ENCODE measurements at regions not wholly inside any gene's neighbourhood (a gene's known extent, or its start where the extent isn't known, plus 50 kb on each side); places are given as distances from the start of the nearest gene placed in this dataset.

- Histone ChIP-seq H3K4me2 (ENCODE audit: extremely low read depth, insufficient read depth, low read length) (no peak overlapping the region), H3K4me3 (replicated peaks in 1 of 4; ENCODE audit: control extremely low read depth in 1 of 4, insufficient read depth in 1 of 4, low read depth in 3 of 4, low read length in 4 of 4) (no peak overlapping the region), H3K36me3 (ENCODE audit: control insufficient read depth, insufficient read depth, low read length) (no peaks in the 10 kb centered on the region), H3K4me1 (ENCODE audit: control insufficient read depth, extremely low read depth, insufficient read depth, low read length) (no peaks in the 10 kb centered on the region), H3K9me3 (ENCODE audit: control insufficient read depth, insufficient read depth, low read depth, low read length) (no peaks in the 10 kb centered on the region), H3K79me2 (ENCODE audit: control insufficient read depth, insufficient read depth, low read length) (no peaks in the 10 kb centered on the region), H4K20me1 (ENCODE audit: control insufficient read depth, extremely low read depth, insufficient read depth, low read length) (no peaks in the 10 kb centered on the region), H2AFZ (ENCODE audit: low read length) (no peak overlapping the region), H3K27me3 (ENCODE audit: control insufficient read depth, insufficient read depth, low read length) (no peaks in the 10 kb centered on the region), H3K27ac (ENCODE audit: insufficient read depth, low read length) (no peak overlapping the region), H3K9ac (ENCODE audit: insufficient read depth, low read length) (no peak overlapping the region)
- no peak for DNase-seq (ENCODE audit: low read depth in 2 of 2)
- TF ChIP-seq, protein P1, sequence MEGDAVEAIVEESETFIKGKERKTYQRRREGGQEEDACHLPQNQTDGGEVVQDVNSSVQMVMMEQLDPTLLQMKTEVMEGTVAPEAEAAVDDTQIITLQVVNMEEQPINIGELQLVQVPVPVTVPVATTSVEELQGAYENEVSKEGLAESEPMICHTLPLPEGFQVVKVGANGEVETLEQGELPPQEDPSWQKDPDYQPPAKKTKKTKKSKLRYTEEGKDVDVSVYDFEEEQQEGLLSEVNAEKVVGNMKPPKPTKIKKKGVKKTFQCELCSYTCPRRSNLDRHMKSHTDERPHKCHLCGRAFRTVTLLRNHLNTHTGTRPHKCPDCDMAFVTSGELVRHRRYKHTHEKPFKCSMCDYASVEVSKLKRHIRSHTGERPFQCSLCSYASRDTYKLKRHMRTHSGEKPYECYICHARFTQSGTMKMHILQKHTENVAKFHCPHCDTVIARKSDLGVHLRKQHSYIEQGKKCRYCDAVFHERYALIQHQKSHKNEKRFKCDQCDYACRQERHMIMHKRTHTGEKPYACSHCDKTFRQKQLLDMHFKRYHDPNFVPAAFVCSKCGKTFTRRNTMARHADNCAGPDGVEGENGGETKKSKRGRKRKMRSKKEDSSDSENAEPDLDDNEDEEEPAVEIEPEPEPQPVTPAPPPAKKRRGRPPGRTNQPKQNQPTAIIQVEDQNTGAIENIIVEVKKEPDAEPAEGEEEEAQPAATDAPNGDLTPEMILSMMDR (conservative IDR thresholded peaks at IDR 0.05 in 1 of 2, IDR thresholded peaks at IDR 0.05 in 1 of 2; ENCODE audit: low read depth in 1 of 2, low read length in 2 of 2), result no peak
- no peak for TF ChIP-seq EZH2 (IDR thresholded peaks at IDR 0.05; ENCODE audit: low read length, missing control alignments)
Observed at GRCh38 chr12:60834372-60834771, 1238.5 kb downstream of the SLC16A7 start.

- Histone ChIP-seq H3K27me3 (ENCODE audit: control insufficient read depth, insufficient read depth, low read length) (no peaks in the 10 kb centered on the region), H3K4me1 (ENCODE audit: control insufficient read depth, extremely low read depth, insufficient read depth, low read length) (no peaks in the 10 kb centered on the region), H2AFZ (ENCODE audit: low read length) (no peak overlapping the region), H3K79me2 (ENCODE audit: control insufficient read depth, insufficient read depth, low read length) (no peaks in the 10 kb centered on the region), H4K20me1 (ENCODE audit: control insufficient read depth, extremely low read depth, insufficient read depth, low read length) (no peaks in the 10 kb centered on the region), H3K36me3 (ENCODE audit: control insufficient read depth, insufficient read depth, low read length) (no peaks in the 10 kb centered on the region), H3K9ac (ENCODE audit: insufficient read depth, low read length) (no peak overlapping the region), H3K4me3 (replicated peaks in 1 of 4; ENCODE audit: control extremely low read depth in 1 of 4, insufficient read depth in 1 of 4, low read depth in 3 of 4, low read length in 4 of 4) (no peak overlapping the region), H3K27ac (ENCODE audit: insufficient read depth, low read length) (no peak overlapping the region), H3K9me3 (ENCODE audit: control insufficient read depth, insufficient read depth, low read depth, low read length) (no peaks in the 10 kb centered on the region), H3K4me2 (ENCODE audit: extremely low read depth, insufficient read depth, low read length) (no peak overlapping the region)
- no peak for DNase-seq (ENCODE audit: low read depth in 2 of 2)
- TF ChIP-seq EZH2 (IDR thresholded peaks at IDR 0.05; ENCODE audit: low read length, missing control alignments), result no peak
- TF ChIP-seq, protein P1 (conservative IDR thresholded peaks at IDR 0.05 in 1 of 2, IDR thresholded peaks at IDR 0.05 in 1 of 2; ENCODE audit: low read depth in 1 of 2, low read length in 2 of 2), result no peak
Observed at GRCh38 chr12:60834806-60835205, 1239.0 kb downstream of the SLC16A7 start.

DNA sequence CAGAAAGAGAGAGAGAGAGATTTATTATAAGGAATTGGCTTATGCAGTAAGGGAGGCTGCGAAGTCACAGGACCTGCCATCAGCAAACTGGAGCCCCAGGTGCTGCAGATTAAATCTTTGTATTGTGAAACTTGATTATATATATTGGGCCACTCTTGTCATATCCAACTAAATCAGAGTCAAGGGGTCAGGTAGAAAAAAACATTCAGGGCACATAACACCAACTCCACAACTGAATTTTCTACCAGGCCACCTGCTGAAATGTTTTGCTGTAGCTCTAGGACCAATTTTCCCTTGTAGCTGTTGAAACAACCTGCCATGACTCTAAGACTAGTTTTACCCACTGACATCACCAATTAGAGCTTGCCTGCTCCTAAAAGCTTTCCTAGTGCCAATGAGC lies 1240.8 kb downstream of the SLC16A7 start:
- TF ChIP-seq, protein P1 (conservative IDR thresholded peaks at IDR 0.05 in 1 of 2, IDR thresholded peaks at IDR 0.05 in 1 of 2; ENCODE audit: low read depth in 1 of 2, low read length in 2 of 2), result no peak
- TF ChIP-seq EZH2 (IDR thresholded peaks at IDR 0.05; ENCODE audit: low read length, missing control alignments), result no peak
- no peaks in the 10 kb centered on the region for H3K4me1 ChIP-seq (ENCODE audit: control insufficient read depth, extremely low read depth, insufficient read depth, low read length)
- H4K20me1 ChIP-seq (ENCODE audit: control insufficient read depth, extremely low read depth, insufficient read depth, low read length), result no peaks in the 10 kb centered on the region
- no peaks in the 10 kb centered on the region for H3K79me2 ChIP-seq (ENCODE audit: control insufficient read depth, insufficient read depth, low read length)
- H3K27me3 ChIP-seq (ENCODE audit: control insufficient read depth, insufficient read depth, low read length), result no peaks in the 10 kb centered on the region
- no peak overlapping the region for H3K4me3 ChIP-seq (replicated peaks in 1 of 4; ENCODE audit: control extremely low read depth in 1 of 4, insufficient read depth in 1 of 4, low read depth in 3 of 4, low read length in 4 of 4)
- H2AFZ ChIP-seq (ENCODE audit: low read length), result no peak overlapping the region
- H3K9ac ChIP-seq (ENCODE audit: insufficient read depth, low read length), result no peak overlapping the region
- no peak for DNase-seq (ENCODE audit: low read depth in 2 of 2)
- no peak overlapping the region for H3K27ac ChIP-seq (ENCODE audit: insufficient read depth, low read length)
- no peaks in the 10 kb centered on the region for H3K36me3 ChIP-seq (ENCODE audit: control insufficient read depth, insufficient read depth, low read length)
- H3K9me3 ChIP-seq (ENCODE audit: control insufficient read depth, insufficient read depth, low read depth, low read length), result no peaks in the 10 kb centered on the region
- H3K4me2 ChIP-seq (ENCODE audit: extremely low read depth, insufficient read depth, low read length), result no peak overlapping the region

Measured in fibroblast of lung (primary cell).